Fibroblast of upper back skin (primary cell): ENCODE measurements at regions not wholly inside any gene's neighbourhood (a gene's known extent, or its start where the extent isn't known, plus 50 kb on each side); places are given as distances from the start of the nearest gene placed in this dataset.

Experiments
- DNase-seq: peaks from one replicate; pipeline ENCODE4 v3.0.0-alpha.2; 2013

DNA sequence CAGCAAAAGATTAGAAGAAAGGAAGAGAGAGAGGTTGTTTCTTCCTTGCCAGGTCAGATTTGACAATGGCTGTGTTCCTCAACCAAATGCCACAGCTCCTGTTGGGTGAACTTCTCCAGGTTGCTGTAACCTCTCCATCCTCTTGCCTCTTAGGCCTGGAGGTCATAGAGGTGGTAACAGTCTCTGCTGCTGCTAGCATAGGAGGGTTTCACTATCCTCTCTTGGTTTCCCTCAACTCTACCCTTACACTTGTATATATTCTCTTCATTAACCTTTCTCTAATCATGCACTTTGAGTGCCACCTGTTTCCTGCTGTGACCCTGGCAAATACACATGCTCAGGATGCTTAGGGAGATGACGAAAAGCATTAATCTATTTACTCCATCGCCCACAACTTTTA, 67.7 kb upstream of the HIF1A start:
- DNase-seq: no peak

DNA sequence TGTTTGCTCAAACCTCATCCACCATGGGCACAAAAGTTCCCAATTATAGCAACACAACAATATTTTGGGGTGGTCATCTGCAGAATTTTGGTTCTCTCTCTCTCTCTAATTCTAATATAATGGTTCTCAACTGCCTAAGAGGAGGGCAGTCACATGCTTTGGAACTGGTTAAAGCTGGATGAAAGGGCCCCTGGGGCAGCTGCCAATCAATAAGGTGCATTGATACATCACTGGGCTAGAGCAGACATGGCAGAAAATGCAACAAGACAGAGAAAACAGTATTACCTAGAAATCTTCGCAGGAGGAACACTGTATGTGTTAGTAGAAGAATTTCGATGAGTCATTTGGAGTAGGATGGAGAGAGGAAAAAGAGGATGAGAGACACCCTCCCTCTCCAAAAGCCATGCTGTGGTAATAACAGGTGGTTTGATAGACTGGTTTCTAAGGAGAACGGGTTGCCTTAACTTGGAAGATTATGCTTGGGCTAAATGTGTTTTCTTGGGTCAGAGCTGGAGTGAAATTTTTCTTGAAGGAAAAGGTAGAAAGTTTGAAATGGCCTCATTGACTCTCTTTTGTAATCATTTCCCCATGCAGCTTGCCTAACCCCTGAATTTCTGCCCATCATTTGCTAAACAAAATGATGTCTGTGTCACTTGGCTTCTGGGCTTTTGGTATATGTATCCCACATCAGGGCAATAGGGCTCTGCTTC, 67.1 kb upstream of the HIF1A start:
- peak; percentile 16 for DNase-seq

DNA sequence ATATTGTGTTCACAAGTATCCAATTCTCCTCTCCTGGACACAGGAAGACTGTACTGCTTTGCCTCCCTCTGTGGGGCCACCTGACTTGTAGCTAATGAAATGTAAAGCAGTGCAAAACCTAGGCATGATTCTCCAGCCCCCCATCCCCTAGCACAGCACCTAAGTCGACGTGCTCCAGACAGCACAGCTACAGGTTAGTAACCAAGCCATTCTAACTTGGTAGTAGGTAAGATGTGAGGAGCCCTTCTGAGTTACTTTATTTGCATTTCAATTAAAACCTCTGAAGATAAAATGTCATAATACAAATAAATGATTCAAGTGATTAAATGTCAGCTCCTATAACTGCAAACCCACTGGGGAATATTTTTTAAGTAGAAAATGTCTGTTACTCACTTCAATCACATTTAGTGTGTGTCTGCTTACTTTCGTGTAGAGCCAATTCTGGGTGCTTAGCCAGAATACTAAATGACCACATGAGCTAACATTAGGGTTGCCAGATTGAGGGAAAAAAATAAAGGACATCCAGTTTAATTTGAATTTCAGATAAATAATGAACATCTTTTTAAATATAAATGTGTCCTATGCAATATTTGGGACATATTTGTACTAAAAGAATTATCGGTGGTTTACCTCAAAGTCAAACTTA, 64.8 kb upstream of the HIF1A start:
- no peak for DNase-seq

DNA sequence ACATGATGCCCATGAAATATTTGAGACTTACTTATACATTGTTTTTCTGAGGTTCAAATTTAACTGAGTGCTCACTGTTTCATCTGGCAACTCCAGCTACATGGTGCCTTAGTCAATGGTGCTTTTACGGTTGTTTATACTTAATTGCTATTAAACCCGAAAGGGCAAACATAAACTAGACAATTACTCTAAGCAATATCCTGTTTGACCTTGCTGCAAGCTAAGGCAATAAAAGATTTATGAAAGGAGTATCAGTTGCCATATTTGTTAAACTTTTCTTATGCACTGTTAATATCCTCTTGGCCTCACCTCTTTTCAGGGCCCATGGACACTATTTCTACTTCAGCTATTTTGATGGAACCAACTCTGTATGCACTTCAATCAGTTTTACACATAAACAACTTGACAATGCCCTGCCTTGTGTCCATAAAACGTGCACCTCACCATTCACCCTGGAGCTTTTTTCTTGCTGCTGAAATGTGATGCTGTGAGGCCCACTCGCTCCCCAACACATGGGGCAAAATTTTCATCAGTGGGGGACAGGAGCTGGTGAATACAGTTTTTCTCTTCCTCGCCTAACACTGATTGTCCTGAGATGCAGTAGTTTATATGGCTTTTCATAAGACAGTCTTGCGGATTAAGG, 64.1 kb upstream of the HIF1A start:
- no peak for DNase-seq

DNA sequence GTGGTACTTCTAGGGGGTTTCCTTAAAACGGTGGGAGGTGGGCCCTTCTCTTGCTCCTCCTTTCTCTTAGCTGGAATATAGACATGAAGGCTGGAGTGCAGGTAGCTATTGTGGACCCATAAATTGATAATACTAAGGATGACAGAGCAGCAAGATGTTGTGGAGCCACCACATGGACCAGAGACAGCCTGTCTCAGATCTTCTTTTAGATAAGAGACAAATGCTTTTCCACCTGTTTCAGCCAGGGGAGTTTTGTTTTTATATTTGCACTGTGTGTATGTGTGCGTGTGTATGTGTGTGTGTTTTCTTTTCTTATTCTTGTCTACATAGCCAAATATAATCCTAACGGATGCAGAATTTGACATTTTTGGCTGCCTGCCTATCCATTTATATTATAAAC, 62.9 kb upstream of the HIF1A start:
- no peak for DNase-seq

DNA sequence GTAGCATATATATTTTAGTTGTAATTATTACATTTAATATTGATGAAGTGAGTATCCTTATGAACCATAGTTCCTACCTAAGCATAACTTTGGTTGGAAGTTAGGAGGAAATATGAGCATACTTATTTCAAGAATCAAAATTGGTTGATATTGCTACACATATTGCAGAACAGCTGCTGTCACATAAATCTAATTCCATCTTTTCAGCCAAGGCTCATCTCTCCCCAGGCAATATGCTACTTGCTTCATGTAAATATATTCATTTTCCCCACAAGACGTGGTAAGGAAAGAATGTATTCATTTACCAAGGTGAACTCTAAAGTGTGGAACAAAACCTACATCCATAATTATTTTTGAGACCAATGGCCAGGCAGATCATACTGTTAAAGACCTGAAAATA, 62.5 kb upstream of the HIF1A start:
- no peak for DNase-seq

DNA sequence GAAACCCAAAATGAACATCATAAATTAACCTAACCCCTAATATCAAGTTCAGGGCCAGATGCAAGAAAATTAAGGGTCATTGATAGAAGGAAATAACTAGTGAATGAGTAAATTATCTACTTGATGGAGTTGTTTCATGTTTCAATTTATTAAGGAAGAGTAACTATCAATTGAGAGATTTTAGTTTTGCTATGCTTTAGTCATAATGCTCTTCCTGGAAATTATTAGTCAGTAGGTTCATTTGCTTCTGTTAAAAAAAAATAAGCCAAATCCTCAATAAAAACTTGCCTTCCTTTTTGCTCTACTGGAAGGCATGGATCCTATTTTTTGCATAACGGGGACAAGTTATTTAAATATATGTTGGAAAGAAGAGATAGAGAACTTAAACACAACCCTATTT, 59.0 kb upstream of the HIF1A start:
- DNase-seq: no peak

DNA sequence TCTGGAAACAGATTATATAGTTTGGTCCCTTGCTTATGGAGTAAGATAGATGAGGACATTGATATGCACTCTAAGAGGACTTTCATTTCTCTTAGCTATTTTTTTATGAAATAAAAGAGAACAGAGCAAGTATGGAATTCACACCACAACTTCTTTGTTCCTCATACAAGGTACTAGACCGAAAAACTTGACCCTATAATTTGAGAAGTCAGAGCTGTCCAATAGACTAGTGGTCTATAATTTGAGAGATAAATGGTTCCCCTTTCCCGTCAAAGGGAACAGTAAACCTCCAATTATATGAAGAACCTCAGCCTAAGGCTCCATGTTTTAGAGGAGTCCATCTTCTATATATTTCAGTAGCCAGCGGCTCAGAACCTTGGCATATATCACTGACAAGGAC, 58.5 kb upstream of the HIF1A start:
- no peak for DNase-seq

DNA sequence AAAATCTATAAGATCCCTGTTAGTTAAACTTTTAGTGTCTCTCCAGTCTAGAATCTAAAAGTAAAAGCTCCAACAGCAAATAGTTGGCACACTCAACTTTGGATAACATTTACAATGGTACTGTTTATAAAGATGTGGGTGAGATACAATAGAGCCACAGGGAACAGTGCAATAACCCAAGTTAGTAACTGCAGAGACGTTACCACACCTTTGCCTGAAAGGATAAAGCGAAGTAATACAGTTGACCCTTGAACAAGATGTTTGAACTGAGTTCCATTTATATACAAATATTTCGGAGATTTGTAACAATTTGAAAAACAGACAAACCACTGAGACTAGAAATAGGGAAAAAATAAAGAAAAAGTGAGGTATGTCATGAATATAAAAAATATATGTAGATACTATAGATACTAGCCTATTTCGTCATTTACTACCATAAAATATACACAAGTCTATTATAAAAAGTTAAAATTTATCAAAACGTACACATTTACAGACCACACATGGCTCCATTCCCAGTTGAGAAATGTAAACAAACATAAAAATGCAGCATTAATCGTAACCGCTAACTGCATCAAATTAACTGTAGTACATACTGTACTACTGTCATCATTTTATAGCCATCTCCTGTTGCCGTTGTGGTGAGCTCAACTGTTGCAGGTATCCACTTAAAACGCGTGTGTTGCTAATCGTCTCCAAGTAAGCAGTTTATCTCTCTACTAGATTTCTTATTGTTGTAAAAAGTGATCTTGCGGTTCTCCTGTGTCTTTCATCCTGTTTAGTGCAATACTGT, 56.5 kb upstream of the HIF1A start:
- no peak for DNase-seq

DNA sequence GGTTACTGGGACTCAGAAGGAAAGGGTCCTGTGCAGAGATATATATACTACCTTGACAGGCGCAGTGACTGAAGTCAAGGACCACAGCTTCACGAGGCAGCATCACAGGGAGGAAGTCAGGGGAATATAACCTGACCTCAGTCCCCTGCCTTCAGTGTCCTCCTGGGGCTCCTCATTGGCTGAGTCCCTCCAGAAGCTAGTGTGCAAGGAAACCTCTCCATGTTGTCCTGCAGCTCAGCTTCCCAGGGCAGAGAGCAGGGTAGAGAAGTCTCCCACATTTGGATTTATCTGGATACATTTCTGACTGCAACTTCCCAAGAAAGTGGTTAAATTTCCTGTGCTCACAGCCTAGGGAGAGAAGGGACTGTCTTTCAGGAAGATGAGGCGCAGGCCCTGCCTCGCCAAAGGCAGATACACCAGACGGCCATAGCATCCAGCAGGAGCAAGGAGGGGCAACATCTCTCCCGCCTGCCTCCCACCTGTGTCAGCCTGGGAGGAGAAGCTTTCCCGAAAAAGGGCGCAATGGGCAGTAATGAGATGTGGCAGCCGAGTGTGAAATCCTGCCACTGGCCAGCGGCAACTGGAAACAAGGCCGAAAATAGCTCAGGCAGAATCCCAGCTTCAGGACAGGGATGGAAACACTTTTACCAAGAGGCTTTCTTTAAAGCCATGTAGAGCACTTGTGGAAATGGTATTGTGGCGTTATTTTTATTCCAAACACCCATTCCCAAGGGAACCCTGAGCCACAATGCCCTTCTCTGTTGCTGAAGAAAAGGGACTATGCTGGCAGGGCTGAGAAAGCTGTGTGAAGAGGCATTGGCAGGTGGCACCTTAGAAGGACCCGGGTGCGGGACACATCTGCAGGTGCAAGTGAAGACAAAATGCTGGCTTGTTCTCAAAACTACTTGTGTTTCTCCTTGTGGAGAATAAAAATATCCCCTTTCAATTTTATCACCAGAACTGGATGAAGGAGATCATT, 54.9 kb upstream of the HIF1A start:
- no peak for DNase-seq

DNA sequence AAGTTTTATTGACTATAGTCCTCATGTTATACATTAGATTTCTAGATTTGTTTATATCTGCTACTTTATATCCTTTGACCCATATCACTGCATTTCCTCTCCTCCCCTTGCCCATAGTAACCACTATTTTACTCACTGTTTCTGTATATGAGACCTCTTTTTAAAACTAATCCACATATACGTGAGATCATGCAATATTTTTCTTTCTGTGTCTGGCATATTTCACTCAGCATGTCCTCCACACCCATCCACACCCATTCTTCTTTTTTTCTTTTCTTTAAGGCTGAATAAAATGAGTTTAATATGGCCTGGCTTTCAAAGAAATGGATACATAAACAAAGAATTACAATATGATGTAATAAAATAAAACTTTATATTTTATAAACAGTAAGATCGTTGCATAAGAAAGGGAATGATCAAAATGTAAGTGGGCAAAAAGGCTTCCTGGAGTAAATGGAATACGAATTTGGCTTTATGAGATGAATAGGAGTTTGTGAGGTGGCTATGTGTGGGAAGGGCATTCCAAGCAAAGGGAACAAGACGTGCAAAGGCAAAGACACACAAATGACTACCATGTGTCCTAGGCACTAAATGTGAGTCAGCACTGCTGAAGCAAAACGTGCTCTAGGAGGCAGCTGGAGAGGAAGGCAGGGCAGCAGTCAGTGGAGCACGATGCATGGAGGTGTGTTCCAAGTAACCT, 53.2 kb upstream of the HIF1A start:
- DNase-seq: peak; percentile 65

DNA sequence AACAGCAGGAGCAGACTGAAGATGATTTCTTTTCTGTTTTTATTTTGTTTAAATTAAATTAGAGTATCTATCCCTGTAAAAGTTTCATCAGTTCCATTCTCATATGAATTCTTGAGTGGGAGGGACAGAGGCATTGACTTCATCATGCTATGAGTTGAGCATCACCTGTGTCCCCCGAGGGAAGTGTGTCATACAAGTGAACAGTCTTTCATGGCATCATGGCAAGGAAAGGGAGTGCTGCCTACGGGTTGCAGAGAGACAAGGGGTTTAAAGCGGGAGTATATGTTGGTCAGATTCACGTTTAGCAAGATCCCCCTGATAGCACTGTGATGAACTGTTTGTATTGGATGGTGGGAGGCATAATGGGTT, 52.7 kb upstream of the HIF1A start:
- DNase-seq: no peak

DNA sequence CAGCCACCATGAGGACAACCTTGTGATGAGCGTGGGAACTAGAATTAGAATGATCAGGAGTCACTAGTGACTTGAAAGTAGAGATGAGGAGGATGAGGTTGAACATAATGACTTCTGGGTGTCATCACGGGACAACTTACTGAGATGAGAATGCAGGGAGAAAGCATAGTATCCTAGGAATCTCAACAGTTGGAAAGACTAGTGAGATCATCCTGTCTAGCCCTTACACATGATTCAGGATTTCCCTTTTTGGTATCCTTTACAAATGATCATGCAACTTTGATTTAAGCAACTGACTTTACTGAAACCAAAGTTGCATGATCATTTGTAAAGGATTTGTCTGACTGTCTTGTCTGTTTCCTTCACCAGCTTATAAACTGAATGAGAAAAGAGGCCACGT, 51.8 kb upstream of the HIF1A start:
- peak; percentile 82 for DNase-seq

DNA sequence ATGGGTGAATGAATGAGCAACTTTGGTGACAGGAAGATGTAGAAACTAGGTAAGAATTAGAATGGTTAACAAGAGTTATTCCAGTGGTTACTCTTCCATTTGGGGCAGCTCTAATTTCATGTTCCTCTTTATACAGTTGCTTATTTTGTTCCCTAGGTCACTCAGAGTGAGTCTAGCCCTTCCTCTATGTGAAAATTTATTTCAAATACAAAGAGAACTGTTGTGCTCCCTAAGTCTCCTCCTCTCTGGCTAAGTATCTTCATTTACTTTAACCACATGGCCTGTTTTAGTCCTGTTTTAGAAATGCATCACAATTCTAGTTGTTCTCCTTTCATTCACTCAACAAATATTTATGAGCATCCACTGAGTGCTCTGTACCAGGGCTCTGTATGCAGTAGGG, 51.1 kb upstream of the HIF1A start:
- DNase-seq: no peak

DNA sequence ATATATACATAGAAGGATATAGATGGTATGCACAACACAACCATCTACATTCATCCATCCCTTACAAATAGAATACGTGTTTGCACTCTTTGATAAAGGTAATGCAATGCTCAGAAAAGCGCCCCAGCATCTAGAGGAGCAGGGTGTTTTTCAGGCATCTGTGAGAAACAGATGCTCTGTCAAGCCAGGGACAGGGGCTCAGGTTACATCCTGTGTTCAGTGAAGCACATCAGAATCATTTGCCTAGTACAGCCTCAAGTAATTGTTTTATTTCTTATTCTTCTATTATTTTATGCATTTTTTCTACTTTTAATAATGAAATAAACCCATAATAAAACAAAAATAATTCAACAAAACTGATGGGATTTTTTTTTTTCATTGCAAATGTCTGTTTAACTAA, 50.5 kb upstream of the HIF1A start:
- DNase-seq: peak; percentile 32

DNA sequence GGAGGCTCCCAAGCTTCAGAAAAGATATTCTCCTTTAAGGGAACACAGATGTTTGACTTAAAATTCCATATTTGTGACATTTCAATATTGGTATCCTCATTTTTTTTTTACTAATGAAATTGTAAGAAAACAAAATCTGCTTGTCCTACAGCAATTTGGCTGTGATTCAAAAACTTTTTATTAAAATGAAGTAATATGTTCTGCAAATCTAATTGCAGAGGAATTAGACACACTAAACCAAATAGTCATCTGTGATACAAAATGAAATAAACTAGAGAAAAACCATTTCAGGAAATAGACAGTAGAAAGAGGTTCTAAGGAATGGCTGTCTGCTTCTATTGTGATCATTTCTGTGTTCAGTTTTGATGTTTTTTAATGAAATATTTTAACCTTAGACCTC, 50.1 kb upstream of the HIF1A start:
- no peak for DNase-seq
